ENCODE measurements at regions not wholly inside any gene's neighbourhood (a gene's known extent, or its start where the extent isn't known, plus 50 kb on each side); places are given as distances from the start of the nearest gene placed in this dataset.

DNA sequence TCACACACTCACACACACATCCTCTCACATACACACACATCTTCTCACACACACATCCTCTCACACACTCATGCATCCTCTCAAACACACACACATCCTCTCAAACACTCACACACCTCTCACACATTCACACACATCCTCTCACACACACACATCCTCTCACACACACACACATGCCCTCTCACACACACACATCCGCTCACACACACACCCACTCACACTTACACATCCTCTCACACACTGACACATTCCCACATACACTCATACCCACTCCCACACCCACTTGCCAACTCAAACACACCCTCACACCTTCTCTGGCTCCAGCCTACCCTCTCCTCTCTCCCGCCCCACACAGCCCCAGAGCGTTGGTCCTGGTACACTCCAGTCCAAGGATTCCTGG, 127.9 kb upstream of the SLC30A5 start:
- TF ChIP-seq, protein P1, sequence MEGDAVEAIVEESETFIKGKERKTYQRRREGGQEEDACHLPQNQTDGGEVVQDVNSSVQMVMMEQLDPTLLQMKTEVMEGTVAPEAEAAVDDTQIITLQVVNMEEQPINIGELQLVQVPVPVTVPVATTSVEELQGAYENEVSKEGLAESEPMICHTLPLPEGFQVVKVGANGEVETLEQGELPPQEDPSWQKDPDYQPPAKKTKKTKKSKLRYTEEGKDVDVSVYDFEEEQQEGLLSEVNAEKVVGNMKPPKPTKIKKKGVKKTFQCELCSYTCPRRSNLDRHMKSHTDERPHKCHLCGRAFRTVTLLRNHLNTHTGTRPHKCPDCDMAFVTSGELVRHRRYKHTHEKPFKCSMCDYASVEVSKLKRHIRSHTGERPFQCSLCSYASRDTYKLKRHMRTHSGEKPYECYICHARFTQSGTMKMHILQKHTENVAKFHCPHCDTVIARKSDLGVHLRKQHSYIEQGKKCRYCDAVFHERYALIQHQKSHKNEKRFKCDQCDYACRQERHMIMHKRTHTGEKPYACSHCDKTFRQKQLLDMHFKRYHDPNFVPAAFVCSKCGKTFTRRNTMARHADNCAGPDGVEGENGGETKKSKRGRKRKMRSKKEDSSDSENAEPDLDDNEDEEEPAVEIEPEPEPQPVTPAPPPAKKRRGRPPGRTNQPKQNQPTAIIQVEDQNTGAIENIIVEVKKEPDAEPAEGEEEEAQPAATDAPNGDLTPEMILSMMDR (IDR thresholded peaks at IDR 0.05): no peak
- no peaks in the 10 kb centered on the region for H3K36me3 ChIP-seq
- H3K27me3 ChIP-seq: no peaks in the 10 kb centered on the region
- no peak for ATAC-seq
- no peak overlapping the region for H3K27ac ChIP-seq
- H3K9me3 ChIP-seq: no peaks in the 10 kb centered on the region
- DNase-seq: no peak
- intact Hi-C loops (cut with DNase I): no loop called here
- no peak overlapping the region for H3K4me3 ChIP-seq
- no peaks in the 10 kb centered on the region for H3K4me1 ChIP-seq

DNA sequence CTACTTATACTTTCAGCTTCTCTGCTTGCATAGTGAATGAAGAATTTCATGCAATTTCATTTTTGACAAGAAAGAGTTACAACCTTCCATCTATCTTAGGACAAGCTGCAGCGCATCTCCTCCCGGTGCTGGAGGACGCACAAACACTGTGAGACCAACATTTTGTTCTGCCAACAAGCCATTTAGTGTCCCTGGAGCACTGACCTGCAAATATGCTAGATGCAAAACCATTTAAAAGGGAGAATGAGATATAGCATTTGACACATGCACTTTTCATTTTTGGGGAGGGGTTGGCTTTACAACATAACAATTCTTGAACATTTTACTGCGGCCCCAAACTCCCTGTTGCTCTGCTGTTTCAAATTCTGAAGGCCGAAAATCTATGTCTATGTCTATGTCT, 127.2 kb upstream of the SLC30A5 start:
- TF ChIP-seq, protein P1 (IDR thresholded peaks at IDR 0.05): no peak
- Histone ChIP-seq H3K27me3 (no peaks in the 10 kb centered on the region), H3K4me3 (no peak overlapping the region), H3K4me1 (no peaks in the 10 kb centered on the region), H3K27ac (no peak overlapping the region), H3K36me3 (no peaks in the 10 kb centered on the region), H3K9me3 (no peaks in the 10 kb centered on the region)
- intact Hi-C loops (cut with DNase I): no loop called here
- ATAC-seq (no peak), DNase-seq (no peak)

DNA sequence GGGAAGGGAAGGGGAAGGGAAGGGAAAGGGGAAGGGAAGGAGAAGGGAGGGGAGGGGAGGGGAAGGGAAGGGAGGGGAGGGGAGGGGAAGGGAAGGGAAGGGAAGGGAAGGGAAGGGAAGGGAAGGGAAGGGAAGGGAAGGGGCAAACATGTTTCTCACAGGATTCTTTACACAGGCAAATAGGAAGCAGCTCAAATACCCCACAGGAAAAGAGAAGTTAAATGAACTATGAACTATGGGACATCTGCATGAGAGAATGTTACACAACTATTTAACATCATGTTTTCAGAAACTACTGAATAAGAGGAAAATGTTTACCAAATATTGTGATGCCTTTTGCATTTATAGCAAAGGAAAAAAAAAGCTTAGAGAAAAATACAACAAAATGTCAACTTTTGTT, 125.4 kb upstream of the SLC30A5 start:
- DNase-seq (no peak), ATAC-seq (no peak)
- no peak overlapping the region for H3K4me3 ChIP-seq
- H3K4me1 ChIP-seq: no peaks in the 10 kb centered on the region
- intact Hi-C loops (cut with DNase I): no loop called here
- no peaks in the 10 kb centered on the region for H3K36me3 ChIP-seq
- TF ChIP-seq, protein P1 (IDR thresholded peaks at IDR 0.05): no peak
- H3K27me3 ChIP-seq: no peaks in the 10 kb centered on the region
- H3K27ac ChIP-seq: no peak overlapping the region
- no peaks in the 10 kb centered on the region for H3K9me3 ChIP-seq

DNA sequence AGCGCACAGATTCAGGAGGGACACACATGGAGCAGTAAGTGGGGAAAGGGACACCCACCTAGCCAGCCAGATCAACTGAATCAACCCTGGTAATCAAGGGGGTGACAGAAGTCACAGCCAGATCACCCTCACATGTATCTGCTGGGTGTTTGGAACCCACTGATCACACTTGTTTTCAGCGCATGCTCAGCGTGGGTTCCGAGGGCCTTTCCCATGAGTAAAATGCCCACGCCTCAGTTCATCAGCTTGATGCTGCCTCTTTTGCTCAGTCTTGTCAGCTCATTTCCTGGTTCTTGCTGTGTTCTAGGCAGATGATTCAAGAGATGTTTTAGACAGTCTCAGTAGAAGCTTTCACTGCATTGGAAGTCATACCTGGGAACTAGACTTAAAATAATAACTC, 123.2 kb upstream of the SLC30A5 start:
- ATAC-seq: no peak
- Histone ChIP-seq H3K9me3 (peaks cover 0 to 9% of the 10 kb centered on the region in 2 donors), H3K4me3 (no peak overlapping the region), H3K36me3 (no peaks in the 10 kb centered on the region), H3K27ac (no peak overlapping the region), H3K27me3 (no peaks in the 10 kb centered on the region), H3K4me1 (no peaks in the 10 kb centered on the region)
- TF ChIP-seq, protein P1 (IDR thresholded peaks at IDR 0.05): no peak
- intact Hi-C loops (cut with DNase I): no loop called here
- DNase-seq: no peak

DNA sequence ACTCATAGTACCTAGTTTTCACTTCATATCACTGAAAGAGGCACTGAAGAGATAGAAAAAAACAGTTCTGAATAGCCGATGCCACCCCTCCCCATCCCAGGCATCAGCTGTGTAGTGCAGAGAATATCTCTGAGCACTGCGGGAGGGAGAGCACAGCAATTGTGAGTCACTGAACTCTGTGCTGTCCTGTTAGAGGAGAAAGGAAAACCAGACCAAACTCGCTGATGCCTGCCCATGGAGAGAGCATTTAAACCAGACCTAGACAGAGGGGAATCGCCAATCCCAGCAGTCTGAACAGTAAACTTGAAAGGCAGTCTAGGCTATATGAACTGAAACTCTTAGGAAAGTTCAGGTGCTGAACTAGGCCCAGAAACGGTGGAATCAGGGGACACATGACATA, 120.1 kb upstream of the SLC30A5 start:
- TF ChIP-seq, protein P1 (IDR thresholded peaks at IDR 0.05): no peak
- no peak for ATAC-seq
- intact Hi-C loops (cut with DNase I): no loop called here

More for the DNA sequence above, 120.1 kb upstream of the SLC30A5 start:
- Histone ChIP-seq H3K4me3 (no peak overlapping the region), H3K27me3 (no peaks in the 10 kb centered on the region), H3K36me3 (no peaks in the 10 kb centered on the region), H3K9me3 (peaks cover 0 to 18% of the 10 kb centered on the region in 2 donors), H3K27ac (no peak overlapping the region), H3K4me1 (no peaks in the 10 kb centered on the region)
- DNase-seq: no peak
